Inferior parietal cortex (tissue), 1 donor: ENCODE measurements at regions not wholly inside any gene's neighbourhood (a gene's known extent, or its start where the extent isn't known, plus 50 kb on each side); places are given as distances from the start of the nearest gene placed in this dataset.

Experiments used
- DNase-seq: peaks from one replicate; pipeline ENCODE4 v3.0.0-alpha.2; 2016; ENCODE audit errors: extremely low spot score

DNA sequence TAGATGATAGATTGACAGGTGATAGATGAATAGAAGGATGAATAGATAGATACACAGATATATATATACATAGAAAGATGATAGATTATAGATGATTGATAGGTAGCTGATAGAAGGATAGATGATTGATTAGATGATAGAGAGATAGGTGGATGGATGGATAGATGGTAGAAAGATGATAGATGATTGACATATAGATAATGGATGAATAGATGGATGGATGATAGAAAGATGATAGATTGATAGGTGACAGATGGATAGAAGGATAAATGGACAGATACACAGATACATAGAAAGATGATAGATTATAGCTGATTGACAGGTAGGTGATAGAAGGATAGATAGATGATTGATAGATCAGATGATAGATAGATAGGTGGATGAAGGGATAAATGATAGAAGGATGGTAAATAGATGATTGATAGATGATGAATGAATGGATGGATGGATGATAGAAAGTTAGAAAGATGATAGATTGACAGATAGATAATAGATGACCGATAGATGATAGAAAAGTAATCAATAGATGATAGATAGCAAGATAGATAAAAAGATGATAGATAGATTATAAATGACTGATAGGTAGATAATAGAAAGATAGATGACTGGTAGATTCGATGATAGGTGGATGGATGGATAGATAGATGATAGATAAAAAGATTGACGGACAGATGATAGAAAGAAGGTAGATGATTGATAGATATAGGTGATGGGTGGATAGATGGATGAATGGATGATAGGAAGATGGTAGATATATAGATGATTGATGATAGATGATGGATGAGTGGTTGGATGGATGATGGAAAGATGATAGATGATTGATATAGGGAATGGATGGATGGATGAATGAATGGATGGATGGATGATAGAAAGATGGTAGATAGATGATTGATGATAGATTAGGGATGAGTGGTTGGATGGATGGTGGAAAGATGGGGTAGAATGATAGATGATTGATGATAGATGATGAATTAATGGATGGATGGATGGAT lies 80.4 kb downstream of the MICALL2 start:
- no peak for DNase-seq

DNA sequence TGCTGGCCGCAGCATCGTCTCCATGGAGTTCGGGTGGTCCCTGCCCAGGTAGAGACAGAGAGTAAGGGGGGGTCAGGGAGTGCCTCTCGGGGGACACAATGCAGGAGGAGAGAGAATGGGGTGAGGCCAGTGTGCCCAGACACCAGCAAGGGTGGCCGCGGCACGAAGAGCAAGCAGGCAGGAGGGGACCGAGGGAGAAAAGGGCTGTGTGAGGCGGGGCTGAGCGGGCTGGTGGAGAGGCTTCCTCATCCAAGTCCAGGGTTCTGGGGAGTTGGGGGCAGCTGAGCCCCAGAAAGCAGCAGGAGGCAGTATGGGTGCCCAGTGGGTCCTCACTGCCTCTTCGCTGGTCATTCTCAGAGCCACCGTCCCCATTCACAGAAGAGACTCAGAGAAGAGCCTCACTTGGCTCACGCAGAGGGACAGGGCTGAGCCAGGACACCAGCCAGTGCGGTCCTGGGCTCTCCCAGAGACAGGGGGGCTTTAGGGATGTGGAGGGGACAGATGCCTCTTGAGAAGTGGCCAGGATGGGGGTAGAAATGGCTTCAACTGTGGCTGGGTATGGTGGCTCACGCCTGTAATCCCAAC lies 78.9 kb downstream of the MICALL2 start:
- no peak for DNase-seq

DNA sequence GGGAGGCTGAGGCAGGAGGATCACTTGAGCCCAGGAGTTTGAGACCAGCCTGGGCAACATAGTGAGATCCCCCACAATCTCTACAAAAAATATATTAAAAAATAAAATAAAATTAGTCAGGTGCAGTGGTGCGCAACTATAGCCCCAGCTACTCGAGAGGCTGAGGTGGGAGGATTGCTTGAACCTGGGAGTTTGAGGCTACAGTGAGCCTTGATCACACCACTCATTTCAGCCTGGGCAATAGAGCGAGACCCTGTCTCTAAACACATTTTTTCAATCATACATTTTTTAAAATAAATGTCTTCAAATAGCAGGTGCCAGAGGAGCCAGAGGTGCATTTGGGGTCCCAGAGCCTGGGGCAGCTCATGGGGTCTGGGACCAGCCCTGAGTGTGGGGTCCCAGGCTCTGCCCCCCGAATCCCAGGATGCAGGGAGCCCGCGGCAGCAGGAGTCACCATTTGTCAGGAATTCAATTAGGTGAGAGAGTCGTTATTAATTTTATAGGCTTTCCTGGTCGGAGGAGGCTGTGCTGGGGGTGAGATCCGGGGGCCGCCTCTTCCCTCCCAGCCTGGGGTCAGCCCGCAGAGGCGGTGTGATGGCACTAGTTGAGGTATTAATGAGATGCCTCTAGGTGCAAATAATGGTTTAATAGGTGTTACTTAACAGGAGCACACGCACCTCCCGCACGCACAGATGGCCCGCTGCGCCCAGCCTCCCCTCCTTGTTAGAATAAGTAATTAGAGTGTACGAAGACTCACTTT lies 78.3 kb downstream of the MICALL2 start:
- DNase-seq = no peak

DNA sequence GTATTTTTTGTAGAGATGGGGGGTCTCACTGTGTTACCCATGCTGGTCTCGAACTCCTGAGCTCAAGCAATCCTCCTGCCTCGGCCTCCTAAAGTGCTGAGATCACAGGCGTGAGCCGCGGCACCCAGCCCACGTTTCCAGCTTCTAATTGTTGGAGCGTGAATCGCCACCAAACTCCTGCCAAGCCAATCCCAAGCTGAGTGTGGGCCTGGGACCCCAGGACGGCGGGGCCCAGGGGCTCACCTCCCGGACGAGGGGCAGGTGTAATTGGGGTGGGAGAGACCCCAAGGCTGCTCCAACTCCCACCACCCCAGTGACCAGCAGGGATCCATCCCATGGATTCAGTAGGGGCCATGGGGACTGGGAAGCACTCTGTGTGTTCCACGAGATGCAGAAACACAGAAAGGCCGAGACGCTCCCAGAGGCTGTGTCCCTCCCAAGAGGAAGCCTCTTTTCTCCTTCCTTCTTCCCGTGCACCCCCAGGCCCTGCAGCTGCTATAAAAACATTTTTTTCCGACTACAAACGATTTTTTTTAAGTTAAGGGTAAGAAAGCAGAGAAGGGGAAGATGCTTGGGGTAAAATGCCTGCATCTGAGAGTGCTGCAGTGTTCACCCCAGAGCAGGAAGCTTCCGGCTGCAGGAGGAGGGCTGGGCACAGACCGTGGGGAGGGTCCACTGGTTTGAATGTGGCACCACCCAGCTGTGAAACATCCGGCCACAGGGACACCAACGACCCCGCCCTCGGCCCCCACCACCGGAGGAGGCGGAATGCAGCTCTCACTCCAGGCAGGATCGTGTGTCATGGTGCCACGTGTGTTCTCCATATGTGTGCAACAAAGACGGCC lies 76.5 kb downstream of the MICALL2 start:
- no peak for DNase-seq

DNA sequence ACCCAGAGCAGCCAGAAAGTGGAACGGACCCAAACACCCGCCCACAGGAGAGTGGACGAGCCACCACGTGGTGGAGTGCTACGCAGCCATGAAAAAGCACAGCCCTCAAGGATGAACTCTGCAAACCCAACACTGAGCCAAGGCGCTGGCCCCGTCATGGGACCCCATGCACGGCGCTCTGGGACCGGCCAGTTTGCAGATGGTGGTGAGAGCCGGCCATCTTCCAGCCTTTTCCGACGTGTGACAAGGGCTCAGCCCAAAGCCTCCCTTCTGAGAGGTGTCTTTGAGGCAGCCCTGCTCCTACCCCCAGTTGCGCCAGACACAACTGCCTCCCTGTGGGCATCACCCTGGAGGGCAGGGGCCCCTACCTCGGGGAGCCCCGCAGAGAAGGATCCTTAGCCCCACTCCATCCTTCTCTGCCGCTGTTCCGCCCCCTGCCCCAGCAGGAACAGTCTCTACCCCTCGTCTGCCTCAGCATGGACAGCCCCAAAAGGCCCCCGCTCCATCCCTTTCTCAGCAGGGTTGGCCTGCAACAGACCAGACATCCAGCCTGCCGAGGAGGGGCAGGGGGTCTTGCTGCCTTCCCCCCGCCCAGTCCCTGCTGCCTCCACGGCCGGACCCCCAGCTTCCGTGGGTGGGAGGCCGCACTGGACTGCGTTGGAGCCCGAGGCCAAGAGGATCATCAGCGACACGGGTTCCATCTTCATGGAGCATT lies 75.7 kb downstream of the MICALL2 start:
- no peak for DNase-seq

DNA sequence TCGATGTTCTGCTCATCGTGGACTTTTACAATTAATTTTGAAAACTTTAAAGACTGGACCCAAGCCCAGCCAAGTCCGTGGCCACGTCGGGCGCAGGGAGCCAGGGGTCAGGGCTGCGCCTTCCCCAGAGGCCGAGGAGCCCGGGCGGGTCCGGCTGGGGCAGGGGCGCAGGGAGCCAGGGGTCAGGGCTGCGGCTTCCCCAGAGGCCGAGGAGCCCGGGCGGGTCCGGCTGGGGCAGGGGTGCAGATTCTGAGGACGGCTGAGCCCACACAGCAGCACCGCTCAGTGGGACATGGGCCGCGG lies 75.2 kb downstream of the MICALL2 start:
- DNase-seq = no peak
